ENCODE measurements at regions not wholly inside any gene's neighbourhood (a gene's known extent, or its start where the extent isn't known, plus 50 kb on each side); places are given as distances from the start of the nearest gene placed in this dataset.

DNA sequence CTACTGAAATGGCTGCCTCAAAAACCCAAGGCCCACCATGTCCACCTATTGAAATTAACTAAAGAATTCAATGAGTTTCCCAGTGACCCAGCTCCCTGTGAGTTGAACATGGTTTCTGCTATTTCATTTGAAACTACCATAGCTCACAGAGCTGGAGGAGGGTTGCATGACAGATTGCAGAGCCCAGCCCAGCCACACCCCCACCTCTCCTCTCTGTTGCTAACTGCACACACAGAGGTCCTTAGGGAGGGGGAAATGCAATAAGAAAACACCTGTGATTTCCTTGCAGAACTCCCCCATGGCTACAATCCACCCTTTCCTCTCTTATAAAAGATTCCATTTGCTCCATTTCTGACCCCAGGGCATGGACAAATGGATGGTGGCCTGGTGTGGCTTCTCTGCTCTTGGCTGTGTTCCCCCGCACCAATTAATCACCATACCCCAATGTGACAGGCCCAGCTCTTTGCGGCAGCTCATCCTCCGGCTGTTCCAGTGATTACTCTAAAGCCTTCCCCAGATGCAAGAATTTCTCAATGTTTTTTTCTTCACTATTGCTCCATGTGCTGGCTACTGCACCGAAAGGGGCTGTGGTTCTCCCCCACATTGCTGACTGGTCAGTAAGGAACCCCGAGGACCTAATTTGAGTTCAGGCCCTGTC lies 208.4 kb upstream of the KBTBD8 start:
- TF ChIP-seq, protein P1, sequence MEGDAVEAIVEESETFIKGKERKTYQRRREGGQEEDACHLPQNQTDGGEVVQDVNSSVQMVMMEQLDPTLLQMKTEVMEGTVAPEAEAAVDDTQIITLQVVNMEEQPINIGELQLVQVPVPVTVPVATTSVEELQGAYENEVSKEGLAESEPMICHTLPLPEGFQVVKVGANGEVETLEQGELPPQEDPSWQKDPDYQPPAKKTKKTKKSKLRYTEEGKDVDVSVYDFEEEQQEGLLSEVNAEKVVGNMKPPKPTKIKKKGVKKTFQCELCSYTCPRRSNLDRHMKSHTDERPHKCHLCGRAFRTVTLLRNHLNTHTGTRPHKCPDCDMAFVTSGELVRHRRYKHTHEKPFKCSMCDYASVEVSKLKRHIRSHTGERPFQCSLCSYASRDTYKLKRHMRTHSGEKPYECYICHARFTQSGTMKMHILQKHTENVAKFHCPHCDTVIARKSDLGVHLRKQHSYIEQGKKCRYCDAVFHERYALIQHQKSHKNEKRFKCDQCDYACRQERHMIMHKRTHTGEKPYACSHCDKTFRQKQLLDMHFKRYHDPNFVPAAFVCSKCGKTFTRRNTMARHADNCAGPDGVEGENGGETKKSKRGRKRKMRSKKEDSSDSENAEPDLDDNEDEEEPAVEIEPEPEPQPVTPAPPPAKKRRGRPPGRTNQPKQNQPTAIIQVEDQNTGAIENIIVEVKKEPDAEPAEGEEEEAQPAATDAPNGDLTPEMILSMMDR (IDR thresholded peaks at IDR 0.05; ENCODE audit: low read length): no peak
- TF ChIP-seq EZH2 (optimal IDR thresholded peaks at IDR 0.05; ENCODE audit: low read depth, low read length): no peak
